ENCODE measurements at regions not wholly inside any gene's neighbourhood (a gene's known extent, or its start where the extent isn't known, plus 50 kb on each side); places are given as distances from the start of the nearest gene placed in this dataset.

- TF ChIP-seq CTCF (optimal IDR thresholded peaks at IDR 0.05 in 1 of 3, IDR thresholded peaks at IDR 0.05 in 1 of 3, conservative IDR thresholded peaks at IDR 0.05 in 1 of 3; ENCODE audit: extremely low read depth in 1 of 3, insufficient read depth in 2 of 3, low read length in 3 of 3) (no peak), EZH2 (IDR thresholded peaks at IDR 0.05; ENCODE audit: low read length) (no peak)
Measured at GRCh38 chr1:239736479-239736878, 350.1 kb downstream of the CHRM3 start.

Data from keratinocyte (primary cell).